Skin of body (tissue), 1 donor: ENCODE measurements at regions not wholly inside any gene's neighbourhood (a gene's known extent, or its start where the extent isn't known, plus 50 kb on each side); places are given as distances from the start of the nearest gene placed in this dataset.

Source experiments
- DNase-seq: peaks from one replicate; lab custom pipeline; 2025; lab: John Stamatoyannopoulos, UW

GRCh38 chr11:107151158-107151557 lies 132.9 kb upstream of the GUCY1A2 start:
- DNase-seq: no peak

- DNase-seq: no peak
Measured at GRCh38 chr11:107140983-107141382, 122.7 kb upstream of the GUCY1A2 start.

- DNase-seq: no peak
Measured at GRCh38 chr11:107139396-107139795, 121.1 kb upstream of the GUCY1A2 start.

GRCh38 chr11:107136892-107137291 lies 118.6 kb upstream of the GUCY1A2 start:
- no peak for DNase-seq

GRCh38 chr11:107131756-107132155 lies 113.5 kb upstream of the GUCY1A2 start:
- DNase-seq: no peak

GRCh38 chr11:107123022-107123421 lies 104.7 kb upstream of the GUCY1A2 start:
- no peak for DNase-seq

GRCh38 chr11:107118025-107118720 lies 99.9 kb upstream of the GUCY1A2 start:
- DNase-seq: no peak

GRCh38 chr11:107116358-107116757 lies 98.1 kb upstream of the GUCY1A2 start:
- DNase-seq: no peak

- DNase-seq: no peak
Measured at GRCh38 chr11:107102692-107103477, 84.6 kb upstream of the GUCY1A2 start.

GRCh38 chr11:107092667-107093066 lies 74.4 kb upstream of the GUCY1A2 start:
- DNase-seq: no peak

- no peak for DNase-seq
Measured at GRCh38 chr11:107078375-107078774, 60.1 kb upstream of the GUCY1A2 start.

GRCh38 chr11:107076832-107077231 lies 58.6 kb upstream of the GUCY1A2 start:
- no peak for DNase-seq

- DNase-seq: no peak
Measured at GRCh38 chr11:107071129-107071528, 52.9 kb upstream of the GUCY1A2 start.
